AG04449 (cell line): ENCODE measurements at regions not wholly inside any gene's neighbourhood (a gene's known extent, or its start where the extent isn't known, plus 50 kb on each side); places are given as distances from the start of the nearest gene placed in this dataset.

Experiments used
- CTCF ChIA-PET: fragments of 350-600 bp; formaldehyde crosslinking; extraction: SDS; loops from one replicate; lab custom pipeline; 2021; ENCODE audit warnings: antibody characterized with exemption; lab: Yijun Ruan, JAX
- POLR2A ChIA-PET: fragments of 400-600, 350-600 bp; formaldehyde crosslinking; extraction: SDS; loops from one replicate; lab custom pipeline; 2020; ENCODE audit warnings: antibody characterized with exemption, inconsistent platforms; lab: Yijun Ruan, JAX
- DNase-seq: peaks from one replicate; pipeline ENCODE4 v3.0.0-alpha.2; 2010; ENCODE audit warnings: low read depth, low spot score
- H3K4me3 ChIP-seq: 2 replicates; pipeline ENCODE4 v1.5.1; 2011; ENCODE audit warnings: low read depth, mild to moderate bottlenecking, control low read depth, low read length
- TF ChIP-seq, protein P1 (sequence below): IDR thresholded peaks from one replicate; pipeline ENCODE4 v1.5.1; 2011; ENCODE audit warnings: mild to moderate bottlenecking, moderate library complexity, low read length, control low read depth, inconsistent platforms; ENCODE audit not compliant: insufficient read depth; ENCODE audit errors: missing control alignments

DNA sequence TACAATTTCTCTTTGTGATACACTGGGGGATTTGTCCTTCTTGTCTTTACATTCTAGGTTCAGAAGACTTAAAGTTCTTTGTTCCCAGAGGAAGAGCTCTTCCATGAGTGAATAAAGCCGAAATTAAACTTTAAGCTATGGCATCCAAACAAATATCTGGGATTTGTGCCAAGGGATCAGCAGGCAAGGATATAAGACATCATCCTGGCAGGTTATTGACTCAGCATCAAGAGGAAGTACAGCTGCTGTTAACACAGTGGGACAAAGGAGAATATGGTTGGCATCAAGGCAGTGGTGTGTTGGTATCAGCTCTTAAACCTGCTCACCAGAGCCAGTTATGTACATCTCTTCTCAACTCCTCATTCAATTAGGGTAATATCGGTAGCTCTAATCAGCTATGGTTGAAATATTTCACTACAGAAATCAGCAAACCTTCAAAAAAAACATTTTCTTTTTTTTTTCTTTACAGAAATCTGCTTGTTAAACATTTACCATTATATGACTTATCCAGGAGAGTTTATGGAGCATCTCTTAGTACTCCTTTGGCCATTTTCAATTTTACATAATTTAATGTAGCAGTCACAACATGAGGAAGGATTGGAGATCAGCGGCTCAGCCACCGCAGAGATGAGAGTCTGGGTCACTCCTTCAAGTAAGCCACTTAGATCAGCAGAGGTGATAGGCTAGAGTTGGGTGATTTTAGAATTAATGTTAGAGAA, 1198.6 kb upstream of the EPHA6 start:
- POLR2A ChIA-PET, result no interaction called here
- no peak for DNase-seq
- TF ChIP-seq, protein P1, sequence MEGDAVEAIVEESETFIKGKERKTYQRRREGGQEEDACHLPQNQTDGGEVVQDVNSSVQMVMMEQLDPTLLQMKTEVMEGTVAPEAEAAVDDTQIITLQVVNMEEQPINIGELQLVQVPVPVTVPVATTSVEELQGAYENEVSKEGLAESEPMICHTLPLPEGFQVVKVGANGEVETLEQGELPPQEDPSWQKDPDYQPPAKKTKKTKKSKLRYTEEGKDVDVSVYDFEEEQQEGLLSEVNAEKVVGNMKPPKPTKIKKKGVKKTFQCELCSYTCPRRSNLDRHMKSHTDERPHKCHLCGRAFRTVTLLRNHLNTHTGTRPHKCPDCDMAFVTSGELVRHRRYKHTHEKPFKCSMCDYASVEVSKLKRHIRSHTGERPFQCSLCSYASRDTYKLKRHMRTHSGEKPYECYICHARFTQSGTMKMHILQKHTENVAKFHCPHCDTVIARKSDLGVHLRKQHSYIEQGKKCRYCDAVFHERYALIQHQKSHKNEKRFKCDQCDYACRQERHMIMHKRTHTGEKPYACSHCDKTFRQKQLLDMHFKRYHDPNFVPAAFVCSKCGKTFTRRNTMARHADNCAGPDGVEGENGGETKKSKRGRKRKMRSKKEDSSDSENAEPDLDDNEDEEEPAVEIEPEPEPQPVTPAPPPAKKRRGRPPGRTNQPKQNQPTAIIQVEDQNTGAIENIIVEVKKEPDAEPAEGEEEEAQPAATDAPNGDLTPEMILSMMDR, result no peak
- CTCF ChIA-PET, result no interaction called here
- no peak overlapping the region for H3K4me3 ChIP-seq

DNA sequence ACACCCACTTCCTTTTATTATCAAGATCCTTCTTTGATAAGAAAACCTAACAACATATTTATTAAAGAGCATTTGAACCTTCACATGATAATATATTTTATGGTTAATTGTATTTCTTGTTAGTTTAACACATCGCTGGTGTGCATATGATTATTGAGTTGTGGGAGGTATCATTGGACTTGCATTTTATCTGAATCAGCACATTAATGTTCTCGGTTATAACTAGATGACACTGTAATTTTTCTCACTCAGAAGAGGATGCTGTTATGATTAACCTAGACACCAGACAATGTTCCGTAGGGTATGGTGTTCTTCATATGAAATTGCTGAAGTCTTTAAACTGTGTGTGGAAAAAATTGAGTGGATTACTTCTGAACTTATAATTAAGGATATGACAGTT, 1188.3 kb upstream of the EPHA6 start:
- no peak for DNase-seq
- H3K4me3 ChIP-seq, result no peak overlapping the region
- CTCF ChIA-PET, result no interaction called here
- TF ChIP-seq, protein P1, result no peak
- POLR2A ChIA-PET, result no interaction called here

DNA sequence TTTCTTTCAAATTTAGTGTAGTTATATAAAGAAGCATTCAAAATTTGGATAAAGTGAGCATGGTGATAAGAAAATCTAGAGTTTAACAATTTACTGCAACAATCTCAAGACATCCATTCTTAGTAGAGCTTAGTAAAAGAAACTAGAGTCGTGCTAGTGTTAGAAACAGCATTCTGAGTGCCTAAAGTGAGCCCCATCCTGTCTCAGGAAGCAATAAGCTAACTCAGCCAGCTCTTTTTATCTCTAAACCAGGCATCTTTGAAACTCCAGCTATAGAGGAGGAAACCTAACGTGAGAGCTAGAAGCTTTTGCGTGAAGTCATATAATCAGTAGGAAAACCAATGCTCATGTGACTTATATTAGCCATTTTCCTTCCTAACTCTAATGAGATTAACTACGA, 1187.1 kb upstream of the EPHA6 start:
- ChIA-PET CTCF (no interaction called here), POLR2A (no interaction called here)
- DNase-seq, result no peak
- H3K4me3 ChIP-seq, result no peak overlapping the region
- TF ChIP-seq, protein P1, result no peak

DNA sequence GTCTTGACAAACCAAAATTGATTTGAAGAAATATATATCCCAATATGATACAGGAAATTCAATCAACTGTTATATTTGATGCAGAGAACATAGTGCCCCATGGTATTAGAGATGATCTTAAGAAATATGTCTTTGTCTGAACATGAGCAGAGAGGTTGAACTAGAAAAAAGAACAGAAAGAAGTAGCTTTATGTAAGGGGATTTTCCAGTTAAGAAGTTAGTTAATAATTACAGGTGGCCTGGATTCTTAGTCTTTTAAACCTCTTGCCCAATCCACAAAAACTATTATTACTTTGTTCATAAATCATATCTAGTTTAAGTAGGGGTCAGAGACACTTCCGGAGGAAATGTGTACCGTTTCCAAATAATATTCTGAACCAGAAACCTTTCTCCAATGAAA, 1186.7 kb upstream of the EPHA6 start:
- DNase-seq, result no peak
- TF ChIP-seq, protein P1, result no peak
- H3K4me3 ChIP-seq, result no peak overlapping the region
- POLR2A ChIA-PET, result no interaction called here
- CTCF ChIA-PET, result no interaction called here

DNA sequence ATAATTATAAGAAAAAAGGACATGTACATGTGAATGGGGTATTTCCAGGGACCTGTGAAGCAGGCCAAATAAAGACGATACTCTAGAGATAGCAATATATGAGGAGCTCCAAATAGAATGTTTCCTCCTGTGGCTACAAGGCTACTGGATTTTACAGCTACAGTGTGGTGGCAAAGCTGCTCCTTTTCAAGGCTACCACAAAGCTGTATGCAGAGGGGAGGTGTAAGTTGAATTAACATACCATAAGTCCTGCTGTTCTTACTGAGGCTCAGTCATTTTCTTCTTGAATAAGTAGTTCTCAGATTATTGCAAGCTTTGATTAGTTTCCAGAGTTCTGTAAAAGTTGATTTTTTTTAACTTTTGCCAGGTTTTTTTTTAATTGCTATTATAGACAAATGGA, 1184.6 kb upstream of the EPHA6 start:
- POLR2A ChIA-PET, result no interaction called here
- no peak for DNase-seq
- CTCF ChIA-PET, result no interaction called here
- no peak overlapping the region for H3K4me3 ChIP-seq
- TF ChIP-seq, protein P1, result no peak

DNA sequence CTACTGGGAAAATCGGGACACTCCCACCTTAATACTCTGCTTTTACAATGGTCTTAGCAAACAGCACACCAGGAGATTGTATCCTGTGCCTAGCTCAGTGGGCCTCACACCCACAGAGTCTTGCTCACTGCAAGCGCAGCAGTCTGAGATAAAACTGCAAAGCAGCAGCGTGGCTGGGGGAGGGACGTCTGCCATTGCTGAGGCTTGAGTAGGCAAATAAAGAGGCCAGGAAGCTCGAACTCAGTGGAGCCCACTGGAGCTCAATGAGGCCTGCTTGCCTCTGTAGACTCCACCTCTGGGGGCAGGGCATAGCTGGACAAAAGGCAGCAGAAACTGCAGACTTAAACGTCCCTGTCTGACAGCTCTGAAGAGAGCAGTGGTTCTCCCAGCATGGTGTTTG, 1169.1 kb upstream of the EPHA6 start:
- no peak for DNase-seq
- TF ChIP-seq, protein P1, result no peak
- H3K4me3 ChIP-seq, result no peak overlapping the region
- ChIA-PET CTCF (no interaction called here), POLR2A (no interaction called here)
